ENCODE measurements at regions not wholly inside any gene's neighbourhood (a gene's known extent, or its start where the extent isn't known, plus 50 kb on each side); places are given as distances from the start of the nearest gene placed in this dataset.

DNA sequence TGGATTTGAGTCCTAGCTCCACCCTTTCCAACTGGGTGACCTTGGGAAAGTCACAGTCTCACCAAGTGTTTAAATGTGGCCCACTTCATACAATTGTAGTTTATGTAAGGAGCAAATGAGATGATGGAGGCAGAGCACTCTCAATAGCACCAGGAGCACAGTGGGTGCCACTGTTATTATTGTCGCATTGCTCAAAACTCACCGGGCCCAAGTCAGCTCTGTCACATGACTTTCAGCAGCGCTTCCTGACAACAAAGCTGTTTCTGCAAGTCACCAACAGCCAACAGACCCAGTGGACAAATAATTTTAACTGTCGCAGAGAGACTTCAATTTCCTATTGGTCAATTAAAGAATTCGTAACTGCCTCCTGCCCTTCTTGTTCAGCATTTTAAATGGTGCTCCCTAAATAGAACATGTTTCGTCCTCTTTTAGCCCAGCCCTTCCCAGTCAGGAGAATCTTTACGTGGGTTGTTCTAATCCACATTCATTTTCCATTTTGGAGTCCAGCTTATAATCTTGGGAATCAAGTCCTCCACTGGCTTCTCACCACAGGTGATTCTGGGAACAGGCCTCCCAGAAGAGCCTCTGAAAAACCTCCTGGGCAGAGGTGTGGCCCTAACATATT lies 415.6 kb upstream of the NPVF start:
- H3K27me3 ChIP-seq (ENCODE audit: insufficient read depth, low read depth, low read length) = no peaks in the 10 kb centered on the region
- no peaks in the 10 kb centered on the region for H3K79me2 ChIP-seq (replicated peaks; ENCODE audit: insufficient read depth, low read length)
- H3K36me3 ChIP-seq (ENCODE audit: insufficient read depth, low read length) = no peaks in the 10 kb centered on the region
- no peak overlapping the region for H3K9ac ChIP-seq (ENCODE audit: low read length)
- no peaks in the 10 kb centered on the region for H3F3A ChIP-seq (ENCODE audit: insufficient read depth, low read length, poor library complexity, severe bottlenecking)
- no peak overlapping the region for H3K4me2 ChIP-seq (ENCODE audit: low read length)
- no peak overlapping the region for H3K27ac ChIP-seq (ENCODE audit: low read length)
- no peaks in the 10 kb centered on the region for H3K9me2 ChIP-seq (ENCODE audit: insufficient read depth, low read length)
- TF ChIP-seq EZH2 (IDR thresholded peaks at IDR 0.05; ENCODE audit: borderline replicate concordance, insufficient read depth, low read length, poor library complexity, severe bottlenecking) (no peak), MXI1 (conservative IDR thresholded peaks at IDR 0.05; ENCODE audit: poor library complexity, severe bottlenecking) (no peak), POLR2AphosphoS5 (IDR thresholded peaks at IDR 0.05) (no peak), SMC3 (conservative IDR thresholded peaks at IDR 0.05; ENCODE audit: poor library complexity) (no peak), TAF1 (IDR thresholded peaks at IDR 0.05; ENCODE audit: low read depth) (no peak), CTCF (IDR thresholded peaks at IDR 0.05; ENCODE audit: poor library complexity, severe bottlenecking) (no peak), REST (IDR thresholded peaks at IDR 0.05; ENCODE audit: borderline replicate concordance) (no peak), RAD21 (conservative IDR thresholded peaks at IDR 0.05) (no peak), EP300 (conservative IDR thresholded peaks at IDR 0.05; ENCODE audit: poor library complexity, severe bottlenecking) (no peak)
- no peaks in the 10 kb centered on the region for H4K20me1 ChIP-seq (ENCODE audit: insufficient read depth)
- no peak overlapping the region for H2AFZ ChIP-seq (ENCODE audit: low read depth, low read length)
- no peak overlapping the region for H3K4me3 ChIP-seq (ENCODE audit: low read length)
- no peaks in the 10 kb centered on the region for H3K9me3 ChIP-seq (ENCODE audit: low read length)

DNA sequence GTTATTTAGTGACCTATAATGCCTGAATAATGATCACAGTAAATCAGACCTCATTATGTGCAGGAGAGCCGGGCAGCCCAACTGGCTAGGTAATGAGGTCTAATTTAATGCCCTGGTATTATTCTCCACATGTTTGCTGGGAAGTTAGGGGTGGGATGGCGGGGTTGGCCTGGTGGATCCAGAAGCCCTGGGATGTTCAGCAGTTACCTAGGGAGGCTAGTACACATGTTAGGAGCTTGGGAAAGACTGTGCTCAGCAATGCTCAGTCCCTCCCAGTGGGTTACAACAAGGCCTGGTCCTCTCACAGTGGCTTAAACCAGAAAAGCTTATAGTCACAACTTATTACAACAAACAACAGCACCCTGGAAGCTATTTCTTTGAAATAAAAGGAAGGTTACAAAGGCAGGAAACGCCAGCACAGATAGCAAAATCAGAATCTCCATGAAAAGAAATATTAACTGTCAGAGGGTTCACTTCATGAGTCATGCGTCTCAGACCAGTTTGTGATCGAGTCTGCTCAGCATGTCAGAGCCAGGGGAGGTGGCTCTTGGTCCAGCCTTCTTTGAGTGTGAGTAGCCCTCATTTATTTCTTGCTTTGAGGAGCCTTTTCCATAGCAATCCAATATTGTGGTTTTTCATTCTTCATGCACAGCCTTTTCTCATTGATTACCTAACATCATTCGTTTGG lies 418.6 kb upstream of the NPVF start:
- H3K9ac ChIP-seq (ENCODE audit: low read length) = no peak overlapping the region
- TF ChIP-seq POLR2AphosphoS5 (IDR thresholded peaks at IDR 0.05) (no peak), RAD21 (conservative IDR thresholded peaks at IDR 0.05) (no peak), TAF1 (IDR thresholded peaks at IDR 0.05; ENCODE audit: low read depth) (no peak), SMC3 (conservative IDR thresholded peaks at IDR 0.05; ENCODE audit: poor library complexity) (no peak), MXI1 (conservative IDR thresholded peaks at IDR 0.05; ENCODE audit: poor library complexity, severe bottlenecking) (no peak), REST (IDR thresholded peaks at IDR 0.05; ENCODE audit: borderline replicate concordance) (no peak)
- H3K4me3 ChIP-seq (ENCODE audit: low read length) = no peak overlapping the region
- no peak overlapping the region for H3K27ac ChIP-seq (ENCODE audit: low read length)
- H3K4me2 ChIP-seq (ENCODE audit: low read length) = no peak overlapping the region
- H3K9me2 ChIP-seq (ENCODE audit: insufficient read depth, low read length) = no peaks in the 10 kb centered on the region
- H2AFZ ChIP-seq (ENCODE audit: low read depth, low read length) = no peak overlapping the region
- no peaks in the 10 kb centered on the region for H4K20me1 ChIP-seq (ENCODE audit: insufficient read depth)
- H3K9me3 ChIP-seq (ENCODE audit: low read length) = no peaks in the 10 kb centered on the region
- no peaks in the 10 kb centered on the region for H3F3A ChIP-seq (ENCODE audit: insufficient read depth, low read length, poor library complexity, severe bottlenecking)
- no peaks in the 10 kb centered on the region for H3K36me3 ChIP-seq (ENCODE audit: insufficient read depth, low read length)
- H3K79me2 ChIP-seq (replicated peaks; ENCODE audit: insufficient read depth, low read length) = no peaks in the 10 kb centered on the region
- H3K27me3 ChIP-seq (ENCODE audit: insufficient read depth, low read depth, low read length) = no peaks in the 10 kb centered on the region

Data from neural cell (in vitro differentiated cells).